SU-DHL-6 (cell line): ENCODE measurements at regions not wholly inside any gene's neighbourhood (a gene's known extent, or its start where the extent isn't known, plus 50 kb on each side); places are given as distances from the start of the nearest gene placed in this dataset.

Source experiments
- CTCF ChIP-seq: fragments of 200-600 bp; sonication (generic); IDR thresholded peaks from one replicate; pipeline ENCODE4 v1.5.1; 2017; ENCODE audit warnings: antibody characterized with exemption, mild to moderate bottlenecking, low read length, moderate library complexity; ENCODE audit not compliant: insufficient read depth, poor library complexity, severe bottlenecking
- EZH2phosphoT487 ChIP-seq: fragments of 200-600 bp; sonication (generic), shearing (Covaris generic); conservative IDR thresholded peaks from 2 replicates; pipeline ENCODE4 v1.6.1; 2018; ENCODE audit warnings: mild to moderate bottlenecking, antibody characterized with exemption, low read length, moderate library complexity, mixed read lengths

- no peak for TF ChIP-seq CTCF
- TF ChIP-seq EZH2phosphoT487, result no peak
Measured at GRCh38 chr18:61277808-61278207, 55.4 kb upstream of the CDH20 start.
